Bronchial epithelial cell (primary cell): ENCODE measurements at regions not wholly inside any gene's neighbourhood (a gene's known extent, or its start where the extent isn't known, plus 50 kb on each side); places are given as distances from the start of the nearest gene placed in this dataset.

Source experiments
- DNase-seq: peaks from one replicate; pipeline ENCODE4 v3.0.0-alpha.2; 2010; ENCODE audit warnings: low read depth
- FAIRE-seq: peaks from 2 replicates; lab custom pipeline; 2011; peaks lifted over from hg19 to GRCh38; lab: Jason Lieb, UNC
- H3K27me3 ChIP-seq: 2 replicates; pipeline ENCODE4 v1.5.1; 2011; ENCODE audit warnings: low read length; ENCODE audit not compliant: control insufficient read depth, insufficient read depth
- H3K36me3 ChIP-seq: 2 replicates; pipeline ENCODE4 v1.5.1; 2011; ENCODE audit warnings: low read length; ENCODE audit not compliant: control insufficient read depth, insufficient read depth
- H3K4me3 ChIP-seq: 2 replicates; pipeline ENCODE4 v1.5.1; 2011; ENCODE audit warnings: mild to moderate bottlenecking, low read depth, low read length, control low read depth
- TF ChIP-seq, protein P1 (sequence below): IDR thresholded peaks from 2 replicates; pipeline ENCODE4 v1.5.1; 2011; ENCODE audit warnings: mild to moderate bottlenecking, moderate library complexity, low read length, control low read depth, inconsistent platforms; ENCODE audit not compliant: insufficient read depth, severe bottlenecking

DNA sequence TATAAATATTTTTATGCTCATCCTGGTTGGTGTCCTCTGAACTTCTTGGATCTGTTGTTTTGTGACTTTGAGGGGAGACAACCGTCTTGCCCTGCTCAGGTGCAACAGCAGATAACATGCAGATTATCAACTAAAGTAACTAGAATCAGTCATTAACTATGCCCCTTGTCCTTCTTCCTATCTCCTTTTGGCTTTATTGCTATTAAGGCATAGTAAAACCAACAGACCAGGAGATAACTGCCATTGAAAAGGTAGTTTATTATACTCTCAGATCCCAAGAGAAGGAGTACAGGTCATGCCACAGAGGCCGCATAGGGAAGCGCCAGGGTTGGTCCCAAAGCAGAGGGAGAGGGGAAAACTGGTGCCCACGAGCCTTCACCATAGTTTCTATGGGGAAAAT, 418.2 kb downstream of the GJA1 start:
- TF ChIP-seq, protein P1, sequence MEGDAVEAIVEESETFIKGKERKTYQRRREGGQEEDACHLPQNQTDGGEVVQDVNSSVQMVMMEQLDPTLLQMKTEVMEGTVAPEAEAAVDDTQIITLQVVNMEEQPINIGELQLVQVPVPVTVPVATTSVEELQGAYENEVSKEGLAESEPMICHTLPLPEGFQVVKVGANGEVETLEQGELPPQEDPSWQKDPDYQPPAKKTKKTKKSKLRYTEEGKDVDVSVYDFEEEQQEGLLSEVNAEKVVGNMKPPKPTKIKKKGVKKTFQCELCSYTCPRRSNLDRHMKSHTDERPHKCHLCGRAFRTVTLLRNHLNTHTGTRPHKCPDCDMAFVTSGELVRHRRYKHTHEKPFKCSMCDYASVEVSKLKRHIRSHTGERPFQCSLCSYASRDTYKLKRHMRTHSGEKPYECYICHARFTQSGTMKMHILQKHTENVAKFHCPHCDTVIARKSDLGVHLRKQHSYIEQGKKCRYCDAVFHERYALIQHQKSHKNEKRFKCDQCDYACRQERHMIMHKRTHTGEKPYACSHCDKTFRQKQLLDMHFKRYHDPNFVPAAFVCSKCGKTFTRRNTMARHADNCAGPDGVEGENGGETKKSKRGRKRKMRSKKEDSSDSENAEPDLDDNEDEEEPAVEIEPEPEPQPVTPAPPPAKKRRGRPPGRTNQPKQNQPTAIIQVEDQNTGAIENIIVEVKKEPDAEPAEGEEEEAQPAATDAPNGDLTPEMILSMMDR = no peak
- no peak for FAIRE-seq
- Histone ChIP-seq H3K4me3 (no peak overlapping the region), H3K36me3 (no peaks in the 10 kb centered on the region), H3K27me3 (no peaks in the 10 kb centered on the region)
- no peak for DNase-seq

DNA sequence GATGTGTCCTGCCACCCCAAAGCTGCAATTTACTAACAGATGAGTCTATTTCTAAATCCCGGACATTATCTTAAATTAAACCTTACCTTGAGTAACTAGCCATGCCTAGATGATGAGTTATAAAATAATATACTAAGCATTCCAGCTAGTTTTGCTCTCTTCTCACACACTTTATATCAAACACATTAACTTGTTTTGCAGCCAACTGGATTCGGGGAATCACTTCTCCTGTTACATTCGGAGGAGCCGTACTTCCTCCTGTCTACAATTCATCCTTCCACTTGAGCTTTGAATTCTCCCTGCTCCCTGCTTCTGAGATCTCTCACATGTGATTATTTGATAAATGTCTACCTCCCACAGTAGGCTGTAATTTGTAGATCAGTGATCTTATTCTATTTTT, 420.1 kb downstream of the GJA1 start:
- TF ChIP-seq, protein P1 = no peak
- Histone ChIP-seq H3K36me3 (no peaks in the 10 kb centered on the region), H3K4me3 (no peak overlapping the region), H3K27me3 (no peaks in the 10 kb centered on the region)
- no peak for DNase-seq
- FAIRE-seq = no peak

DNA sequence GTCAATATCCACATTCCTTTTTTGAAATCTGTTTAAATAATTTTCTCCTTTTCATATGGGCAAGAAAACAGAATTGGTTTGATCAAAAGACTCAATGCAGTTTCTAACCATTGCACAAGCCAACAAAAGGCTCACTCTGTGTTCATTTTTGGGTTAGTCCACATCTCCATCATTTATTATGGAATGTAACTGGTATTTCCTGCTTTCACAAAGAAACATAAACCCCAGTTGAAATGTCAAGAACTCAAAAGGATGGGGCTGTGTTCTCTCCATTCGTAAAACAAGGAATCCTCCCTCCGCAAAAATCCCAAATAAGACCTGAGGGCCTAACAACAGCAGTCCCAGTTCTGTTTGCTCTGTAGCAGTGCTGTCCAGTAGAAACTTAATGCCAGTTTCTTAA, 420.9 kb downstream of the GJA1 start:
- no peak for DNase-seq
- no peak for FAIRE-seq
- no peaks in the 10 kb centered on the region for H3K27me3 ChIP-seq
- no peak overlapping the region for H3K4me3 ChIP-seq
- TF ChIP-seq, protein P1 = no peak
- no peaks in the 10 kb centered on the region for H3K36me3 ChIP-seq

DNA sequence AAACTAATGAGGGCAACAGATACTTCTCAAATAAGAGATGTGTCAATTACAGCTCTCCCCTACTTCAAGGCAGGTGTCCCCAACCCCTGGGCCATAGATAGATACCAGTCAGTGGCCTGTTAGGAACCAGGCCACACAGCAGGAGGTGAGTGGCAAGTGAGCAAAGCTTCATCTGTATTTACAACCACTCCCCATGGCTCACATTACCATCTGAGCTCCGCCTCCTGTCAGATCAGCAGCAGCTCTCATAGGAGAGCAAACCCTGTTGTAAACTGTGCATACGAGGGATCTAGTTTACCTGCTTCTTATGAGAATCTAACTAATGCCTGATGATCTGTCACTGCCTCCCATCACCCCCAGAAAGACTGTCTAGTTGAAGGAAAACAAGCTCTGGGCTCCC, 422.1 kb downstream of the GJA1 start:
- TF ChIP-seq, protein P1 = no peak
- Histone ChIP-seq H3K36me3 (no peaks in the 10 kb centered on the region), H3K4me3 (no peak overlapping the region), H3K27me3 (no peaks in the 10 kb centered on the region)
- FAIRE-seq (no peak), DNase-seq (peak; percentile 8)

DNA sequence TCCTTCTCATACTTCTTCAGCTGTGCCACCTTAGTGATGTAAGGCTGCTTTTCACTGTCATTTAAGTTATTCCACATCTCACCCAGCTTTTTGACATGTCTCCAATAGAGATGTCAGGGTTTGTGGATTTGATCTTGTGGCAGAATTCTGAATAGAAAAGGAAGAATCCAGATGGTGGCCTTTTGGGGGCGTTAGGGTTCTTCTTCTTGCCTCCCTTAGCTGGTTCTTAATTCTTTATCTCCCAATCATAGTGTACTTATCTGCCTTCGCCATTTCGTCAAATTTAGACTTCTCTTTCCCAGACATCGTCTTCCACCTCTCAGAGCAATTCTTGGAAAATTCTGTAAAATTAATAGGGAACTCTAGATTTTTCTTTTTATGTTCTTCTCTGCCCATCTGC, 422.9 kb downstream of the GJA1 start:
- TF ChIP-seq, protein P1 = no peak
- no peak overlapping the region for H3K4me3 ChIP-seq
- no peaks in the 10 kb centered on the region for H3K27me3 ChIP-seq
- no peak for DNase-seq
- FAIRE-seq = no peak
- H3K36me3 ChIP-seq = no peaks in the 10 kb centered on the region

DNA sequence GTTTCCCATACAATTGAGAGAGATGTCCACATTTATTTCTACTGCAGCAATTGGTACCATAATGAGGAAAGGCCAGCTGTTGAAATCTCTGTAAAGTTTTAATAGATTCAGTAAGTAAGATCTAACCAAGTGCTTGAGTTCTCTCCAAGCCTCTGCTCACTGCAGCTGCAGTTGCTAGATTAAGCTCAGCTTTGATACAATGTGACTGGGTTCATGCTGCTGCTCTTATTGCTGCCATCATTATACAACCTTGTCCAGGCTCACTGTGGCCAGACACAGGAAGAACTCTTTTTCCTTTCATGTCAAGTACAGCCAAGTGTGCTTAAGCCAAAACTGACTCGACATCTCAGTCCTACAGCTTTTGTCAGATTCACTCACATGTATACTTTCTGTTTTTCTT, 423.5 kb downstream of the GJA1 start:
- Histone ChIP-seq H3K4me3 (no peak overlapping the region), H3K36me3 (no peaks in the 10 kb centered on the region), H3K27me3 (no peaks in the 10 kb centered on the region)
- DNase-seq (no peak), FAIRE-seq (no peak)
- TF ChIP-seq, protein P1 = no peak
